Stomach (tissue), 8 donors: ENCODE measurements at regions not wholly inside any gene's neighbourhood (a gene's known extent, or its start where the extent isn't known, plus 50 kb on each side); places are given as distances from the start of the nearest gene placed in this dataset.

Source experiments
- DNase-seq, 2 donors: peaks; one replicate each; pipeline versions ENCODE4 v3.0.0 to v3.0.0-alpha.2; 2013 to 2019
- H3K27ac ChIP-seq, 5 donors: fragments of 200-600 bp in 4 of 5; sonication (generic) in 4 of 5; one replicate each; pipeline ENCODE4 v1.5.1; 2013 to 2019; ENCODE audit warnings: mild to moderate bottlenecking in 1 of 5, moderate library complexity in 1 of 5
- H3K27me3 ChIP-seq, 3 donors: fragments of 200-600 bp; sonication (generic); one replicate each; pipeline ENCODE4 v1.5.1; 2017 to 2019; ENCODE audit warnings: mixed run types in 1 of 3
- H3K36me3 ChIP-seq, 4 donors: fragments of 200-600 bp; sonication (generic); 1 replicate in 3 of 4; 2 replicates in 1 of 4; pipeline ENCODE4 v1.5.1; 2016 to 2019
- H3K4me1 ChIP-seq, 4 donors: fragments of 200-600 bp; sonication (generic); one replicate each; pipeline ENCODE4 v1.5.1; 2016 to 2019
- H3K4me3 ChIP-seq, 4 donors: fragments of 200-600 bp; sonication (generic) in 3 of 4; one replicate each; pipeline ENCODE4 v1.5.1; 2016 to 2019; ENCODE audit warnings: mild to moderate bottlenecking in 1 of 4
- H3K9me3 ChIP-seq, 4 donors: fragments of 200-600 bp; sonication (generic); one replicate each; pipeline ENCODE4 v1.5.1; 2016 to 2019
- EP300 ChIP-seq: sonication (generic); formaldehyde crosslinking; IDR thresholded peaks from one replicate; pipeline ENCODE4 v1.6.1; 2017; ENCODE audit warnings: antibody characterized with exemption
- POLR2A ChIP-seq, 4 donors: fragments of 450-650 bp; IDR thresholded peaks; one replicate each; pipeline ENCODE4 v1.6.1; 2016; ENCODE audit warnings: antibody characterized with exemption in 4 of 4, control low read depth in 2 of 4, mild to moderate bottlenecking in 1 of 4, moderate library complexity in 1 of 4
- POLR2AphosphoS5 ChIP-seq, 3 donors: sonication (generic); formaldehyde crosslinking; IDR thresholded peaks; one replicate each; pipeline ENCODE4 v1.6.1; 2016; ENCODE audit warnings: antibody characterized with exemption in 3 of 3
- WGBS, 5 donors: extraction: QIAGEN DNeasy Blood & Tissue Kit in 3 of 5; methylation state at CpG; one replicate each; pipeline versions ENCODE4 v1.1.5 to v1.1.7; 2013 to 2018; 5-methylcytosine and 5-hydroxymethylcytosine counted together
- intact Hi-C: fragments of 100-400 bp; cut with DNase I; formaldehyde crosslinking; loops from one replicate; pipeline ENCODE4 v1.15.1; 2023; ENCODE audit warnings: low total_unique reads
- TF ChIP-seq, protein P1 (sequence below), 7 experiments: fragments of 450-650 bp in 4 of 7; fragments of 200-600 bp in 3 of 7; sonication (generic) in 3 of 7; IDR thresholded peaks; one replicate each; pipeline ENCODE4 v1.5.1; 2016 to 2019; ENCODE audit warnings: antibody characterized with exemption in 7 of 7, control low read depth in 2 of 7, mild to moderate bottlenecking in 1 of 7
- donor health status: healthy with polysubstance abuse.
- donor health status: Bipolar disorder and iron deficiency.
- donor health status: healthy.

- TF ChIP-seq POLR2A (IDR thresholded peaks at IDR 0.05) (no peak), EP300 (no peak), POLR2AphosphoS5 (IDR thresholded peaks at IDR 0.05) (no peak)
- TF ChIP-seq, protein P1, sequence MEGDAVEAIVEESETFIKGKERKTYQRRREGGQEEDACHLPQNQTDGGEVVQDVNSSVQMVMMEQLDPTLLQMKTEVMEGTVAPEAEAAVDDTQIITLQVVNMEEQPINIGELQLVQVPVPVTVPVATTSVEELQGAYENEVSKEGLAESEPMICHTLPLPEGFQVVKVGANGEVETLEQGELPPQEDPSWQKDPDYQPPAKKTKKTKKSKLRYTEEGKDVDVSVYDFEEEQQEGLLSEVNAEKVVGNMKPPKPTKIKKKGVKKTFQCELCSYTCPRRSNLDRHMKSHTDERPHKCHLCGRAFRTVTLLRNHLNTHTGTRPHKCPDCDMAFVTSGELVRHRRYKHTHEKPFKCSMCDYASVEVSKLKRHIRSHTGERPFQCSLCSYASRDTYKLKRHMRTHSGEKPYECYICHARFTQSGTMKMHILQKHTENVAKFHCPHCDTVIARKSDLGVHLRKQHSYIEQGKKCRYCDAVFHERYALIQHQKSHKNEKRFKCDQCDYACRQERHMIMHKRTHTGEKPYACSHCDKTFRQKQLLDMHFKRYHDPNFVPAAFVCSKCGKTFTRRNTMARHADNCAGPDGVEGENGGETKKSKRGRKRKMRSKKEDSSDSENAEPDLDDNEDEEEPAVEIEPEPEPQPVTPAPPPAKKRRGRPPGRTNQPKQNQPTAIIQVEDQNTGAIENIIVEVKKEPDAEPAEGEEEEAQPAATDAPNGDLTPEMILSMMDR (IDR thresholded peaks at IDR 0.05), result no peak
- 43 to 55% (median 53%) methylated on average over 2 of the region's 2 CpGs for WGBS, 5 donors
- no peak for DNase-seq
Measured at GRCh38 chr15:53247041-53247708, 457.0 kb upstream of the ONECUT1 start.

GRCh38 chr15:53246404-53246803 is 456.3 kb upstream of the ONECUT1 start:
- intact Hi-C loops, result no loop called here
- no peaks in the 10 kb centered on the region for H3K36me3 ChIP-seq
- H3K27ac ChIP-seq, result no peak overlapping the region
- no peak overlapping the region for H3K4me3 ChIP-seq
- TF ChIP-seq POLR2A (IDR thresholded peaks at IDR 0.05) (no peak), POLR2AphosphoS5 (IDR thresholded peaks at IDR 0.05) (no peak), EP300 (no peak)
- TF ChIP-seq, protein P1 (IDR thresholded peaks at IDR 0.05), result no peak
- no peaks in the 10 kb centered on the region for H3K9me3 ChIP-seq
- WGBS, 5 donors, result 73 to 100% (median 87%) methylated on average over 1 of the region's 1 CpG
- no peak for DNase-seq
- no peaks in the 10 kb centered on the region for H3K27me3 ChIP-seq
- no peaks in the 10 kb centered on the region for H3K4me1 ChIP-seq

More at GRCh38 chr15:53247041-53247708, 457.0 kb upstream of the ONECUT1 start:
- no peaks in the 10 kb centered on the region for H3K36me3 ChIP-seq
- no peak overlapping the region for H3K4me3 ChIP-seq
- intact Hi-C loops, result no loop called here
- no peaks in the 10 kb centered on the region for H3K4me1 ChIP-seq
- H3K27ac ChIP-seq, result no peak overlapping the region
- H3K9me3 ChIP-seq, result no peaks in the 10 kb centered on the region
- no peaks in the 10 kb centered on the region for H3K27me3 ChIP-seq

- intact Hi-C loops, result no loop called here
- Histone ChIP-seq H3K27ac (no peak overlapping the region), H3K36me3 (no peaks in the 10 kb centered on the region), H3K27me3 (no peaks in the 10 kb centered on the region), H3K9me3 (no peaks in the 10 kb centered on the region), H3K4me3 (no peak overlapping the region), H3K4me1 (no peaks in the 10 kb centered on the region)
- WGBS, 5 donors, result 19 to 26% (median 22%) methylated on average over 2 of the region's 2 CpGs
- no peak for DNase-seq
- TF ChIP-seq, protein P1 (IDR thresholded peaks at IDR 0.05), result no peak
- TF ChIP-seq EP300 (no peak), POLR2AphosphoS5 (IDR thresholded peaks at IDR 0.05) (no peak), POLR2A (IDR thresholded peaks at IDR 0.05) (no peak)
Measured at GRCh38 chr15:53233801-53234200, 443.7 kb upstream of the ONECUT1 start.

DNA sequence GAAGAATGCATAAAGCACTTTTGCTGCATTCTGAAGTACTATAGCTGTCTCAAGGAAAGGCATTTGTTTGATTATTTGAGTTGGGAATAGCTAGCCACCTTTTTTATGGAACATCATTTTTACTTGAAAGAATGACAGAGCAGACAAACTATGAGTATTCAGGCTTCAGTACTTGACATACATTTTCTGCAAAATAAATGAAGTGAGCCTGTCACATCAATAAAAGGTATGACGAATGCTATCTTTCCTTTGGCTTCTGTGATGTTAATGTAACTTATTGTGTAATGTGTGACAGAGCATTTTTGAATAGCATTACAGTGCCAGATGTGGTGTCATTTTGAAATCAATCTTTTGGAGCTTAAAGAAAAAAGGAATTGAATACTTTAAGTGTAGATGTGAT is 440.3 kb upstream of the ONECUT1 start:
- no peaks in the 10 kb centered on the region for H3K36me3 ChIP-seq
- no peak for DNase-seq
- no peak overlapping the region for H3K4me3 ChIP-seq
- H3K4me1 ChIP-seq, result no peaks in the 10 kb centered on the region
- intact Hi-C loops, result no loop called here
- H3K27me3 ChIP-seq, result no peaks in the 10 kb centered on the region
- TF ChIP-seq EP300, result no peak
- TF ChIP-seq, protein P1 (IDR thresholded peaks at IDR 0.05), result no peak
- no peak for TF ChIP-seq POLR2A (IDR thresholded peaks at IDR 0.05)
- no peak for TF ChIP-seq POLR2AphosphoS5 (IDR thresholded peaks at IDR 0.05)
- H3K9me3 ChIP-seq, result no peaks in the 10 kb centered on the region
- WGBS, 5 donors, result 49 to 74% (median 70%) methylated on average over 1 of the region's 1 CpG
- no peak overlapping the region for H3K27ac ChIP-seq
